MM.1S (cell line): ENCODE measurements at regions not wholly inside any gene's neighbourhood (a gene's known extent, or its start where the extent isn't known, plus 50 kb on each side); places are given as distances from the start of the nearest gene placed in this dataset.

ENCODE experiments used
- DNase-seq: peaks from one replicate; pipeline ENCODE4 v3.0.0-alpha.2; 2015
- H2AFZ ChIP-seq: fragments of 300-600 bp; sonication (generic); 2 replicates; pipeline ENCODE4 v1.6.0; 2016; ENCODE audit warnings: antibody characterized with exemption, low read length
- H3F3A ChIP-seq: fragments of 300-600 bp; sonication (generic); 2 replicates; pipeline ENCODE4 v1.6.1; 2016; ENCODE audit warnings: mild to moderate bottlenecking, antibody characterized with exemption, low read length, moderate library complexity, mixed read lengths; ENCODE audit not compliant: insufficient read depth
- H3K27ac ChIP-seq: fragments of 300-600 bp; sonication (generic); 2 replicates; pipeline ENCODE4 v1.5.1; 2016; ENCODE audit warnings: mild to moderate bottlenecking, low read length
- H3K27me3 ChIP-seq: fragments of 300-600 bp; sonication (generic); replicated peaks from 2 replicates; pipeline ENCODE4 v1.6.0; 2016; ENCODE audit warnings: low read length; ENCODE audit not compliant: insufficient read depth
- H3K36me3 ChIP-seq: fragments of 300-600 bp; sonication (generic); replicated peaks from 2 replicates; pipeline ENCODE4 v1.6.1; 2016; ENCODE audit warnings: mild to moderate bottlenecking, low read length, mixed read lengths; ENCODE audit not compliant: insufficient read depth
- H3K4me1 ChIP-seq: fragments of 300-600 bp; sonication (generic); 2 replicates; pipeline ENCODE4 v1.6.1; 2016; ENCODE audit warnings: low read length, mixed read lengths
- H3K4me2 ChIP-seq: fragments of 300-600 bp; sonication (generic); 2 replicates; pipeline ENCODE4 v1.6.0; 2016; ENCODE audit warnings: low read depth, low read length
- H3K4me3 ChIP-seq: fragments of 300-600 bp; sonication (generic); 2 replicates; pipeline ENCODE4 v1.5.1; 2016; ENCODE audit warnings: low read length, mixed read lengths
- H3K79me2 ChIP-seq: fragments of 300-600 bp; sonication (generic); 2 replicates; pipeline ENCODE4 v1.6.1; 2016; ENCODE audit warnings: mixed run types, low read length, mixed read lengths
- H3K9ac ChIP-seq: fragments of 300-600 bp; sonication (generic); 2 replicates; pipeline ENCODE4 v1.6.1; 2016; ENCODE audit warnings: low read length, mixed read lengths
- H3K9me2 ChIP-seq: fragments of 300-600 bp; sonication (generic); replicated peaks from 2 replicates; pipeline ENCODE4 v1.6.1; 2016; ENCODE audit warnings: mild to moderate bottlenecking, low read length, mixed read lengths; ENCODE audit not compliant: insufficient read depth
- H3K9me3 ChIP-seq: fragments of 300-600 bp; sonication (generic); replicated peaks from 2 replicates; pipeline ENCODE4 v1.6.1; 2016; ENCODE audit warnings: mild to moderate bottlenecking, low read length, mixed read lengths; ENCODE audit not compliant: insufficient read depth
- H4K20me1 ChIP-seq: fragments of 300-600 bp; sonication (generic); 2 replicates; pipeline ENCODE4 v1.6.1; 2016; ENCODE audit warnings: mild to moderate bottlenecking, low read length, moderate library complexity, mixed read lengths; ENCODE audit not compliant: insufficient read depth
- CTCF ChIP-seq: fragments of 300-600 bp; sonication (generic); IDR thresholded peaks from 2 replicates; pipeline ENCODE4 v1.5.1; 2016; ENCODE audit warnings: antibody characterized with exemption, low read length, mixed read lengths
- EZH2 ChIP-seq: fragments of 300-600 bp; sonication (generic); optimal IDR thresholded peaks from 2 replicates; pipeline ENCODE3; 2017; ENCODE audit warnings: low read depth, mild to moderate bottlenecking, antibody characterized with exemption, low read length, mixed read lengths
- EZH2phosphoT487 ChIP-seq: fragments of 300-600 bp; sonication (generic); IDR thresholded peaks from 2 replicates; pipeline ENCODE4 v1.6.1; 2018; ENCODE audit warnings: antibody characterized with exemption, low read length

GRCh38 chr2:23311186-23311585 is 73.8 kb upstream of the KLHL29 start:
- H3K9me3 ChIP-seq: no peaks in the 10 kb centered on the region
- no peaks in the 10 kb centered on the region for H3K79me2 ChIP-seq
- H3K4me2 ChIP-seq: no peak overlapping the region
- H3K27me3 ChIP-seq: no peaks in the 10 kb centered on the region
- no peaks in the 10 kb centered on the region for H3K9me2 ChIP-seq
- no peak overlapping the region for H3K4me3 ChIP-seq
- H3F3A ChIP-seq: no peaks in the 10 kb centered on the region
- H4K20me1 ChIP-seq: no peaks in the 10 kb centered on the region
- DNase-seq: no peak
- TF ChIP-seq EZH2: no peak
- TF ChIP-seq EZH2phosphoT487: no peak
- TF ChIP-seq CTCF: no peak
- no peak overlapping the region for H3K27ac ChIP-seq
- H3K36me3 ChIP-seq: no peaks in the 10 kb centered on the region
- no peak overlapping the region for H2AFZ ChIP-seq
- no peak overlapping the region for H3K9ac ChIP-seq
- H3K4me1 ChIP-seq: no peaks in the 10 kb centered on the region

GRCh38 chr2:23312996-23313606 is 71.9 kb upstream of the KLHL29 start:
- H3K36me3 ChIP-seq: no peaks in the 10 kb centered on the region
- TF ChIP-seq CTCF: peak; percentile 36
- no peak for TF ChIP-seq EZH2phosphoT487
- no peak overlapping the region for H3K4me2 ChIP-seq
- H3K79me2 ChIP-seq: no peaks in the 10 kb centered on the region
- no peak overlapping the region for H3K4me3 ChIP-seq
- no peaks in the 10 kb centered on the region for H4K20me1 ChIP-seq
- H3K9me2 ChIP-seq: no peaks in the 10 kb centered on the region
- H3K9me3 ChIP-seq: no peaks in the 10 kb centered on the region
- H3K27ac ChIP-seq: no peak overlapping the region
- no peaks in the 10 kb centered on the region for H3F3A ChIP-seq
- H3K27me3 ChIP-seq: no peaks in the 10 kb centered on the region
- H3K9ac ChIP-seq: no peak overlapping the region
- H3K4me1 ChIP-seq: no peaks in the 10 kb centered on the region
- no peak for DNase-seq
- no peak overlapping the region for H2AFZ ChIP-seq

GRCh38 chr2:23314687-23315086 is 70.3 kb upstream of the KLHL29 start:
- no peaks in the 10 kb centered on the region for H3K79me2 ChIP-seq
- no peaks in the 10 kb centered on the region for H3K27me3 ChIP-seq
- H3K9ac ChIP-seq: no peak overlapping the region
- no peak overlapping the region for H3K4me3 ChIP-seq
- H3K4me2 ChIP-seq: no peak overlapping the region
- no peak for DNase-seq
- H2AFZ ChIP-seq: no peak overlapping the region
- no peaks in the 10 kb centered on the region for H3K9me3 ChIP-seq
- no peaks in the 10 kb centered on the region for H3K4me1 ChIP-seq
- H3K36me3 ChIP-seq: no peaks in the 10 kb centered on the region
- TF ChIP-seq EZH2phosphoT487 (no peak), EZH2 (no peak), CTCF (no peak)
- H3K27ac ChIP-seq: no peak overlapping the region
- H3K9me2 ChIP-seq: no peaks in the 10 kb centered on the region
- no peaks in the 10 kb centered on the region for H3F3A ChIP-seq
- no peaks in the 10 kb centered on the region for H4K20me1 ChIP-seq
